Stimulated activated CD4-positive, alpha-beta T cell treated with anti-CD3 and anti-CD28 coated beads, Interleukin-15, amount 100 ng/mL, for 48 hours (primary cell): ENCODE measurements at regions not wholly inside any gene's neighbourhood (a gene's known extent, or its start where the extent isn't known, plus 50 kb on each side); places are given as distances from the start of the nearest gene placed in this dataset.

ENCODE experiments used
- DNase-seq, 2 donors: peaks; one replicate each; pipeline ENCODE4 v3.0.0-alpha.2; 2020; ENCODE audit warnings: low read depth in 2 of 2

- DNase-seq: no peak
Measured at GRCh38 chr10:107933076-107933475, 768.6 kb upstream of the SORCS1 start.

GRCh38 chr10:107931808-107932207 lies 767.3 kb upstream of the SORCS1 start:
- no peak for DNase-seq

GRCh38 chr10:107930037-107930436 lies 765.5 kb upstream of the SORCS1 start:
- no peak for DNase-seq

- no peak for DNase-seq
Measured at GRCh38 chr10:107924458-107924857, 760.0 kb upstream of the SORCS1 start.

- DNase-seq: no peak
Measured at GRCh38 chr10:107919626-107920235, 755.2 kb upstream of the SORCS1 start.

GRCh38 chr10:107918171-107918570 lies 753.7 kb upstream of the SORCS1 start:
- DNase-seq: no peak

- no peak for DNase-seq
Measured at GRCh38 chr10:107915215-107915610, 750.7 kb upstream of the SORCS1 start.

GRCh38 chr10:107914450-107915214 lies 750.1 kb upstream of the SORCS1 start:
- no peak for DNase-seq

- no peak for DNase-seq
Measured at GRCh38 chr10:107913317-107914294, 749.1 kb upstream of the SORCS1 start.

- no peak for DNase-seq
Measured at GRCh38 chr10:107901076-107901475, 736.6 kb upstream of the SORCS1 start.

- DNase-seq: no peak
Measured at GRCh38 chr10:107900131-107900530, 735.6 kb upstream of the SORCS1 start.

- no peak for DNase-seq
Measured at GRCh38 chr10:107899502-107900062, 735.1 kb upstream of the SORCS1 start.

GRCh38 chr10:107899075-107899474 lies 734.6 kb upstream of the SORCS1 start:
- no peak for DNase-seq

- DNase-seq: no peak
Measured at GRCh38 chr10:107898392-107898791, 733.9 kb upstream of the SORCS1 start.

GRCh38 chr10:107894516-107894915 lies 730.0 kb upstream of the SORCS1 start:
- no peak for DNase-seq

- no peak for DNase-seq
Measured at GRCh38 chr10:107889105-107889504, 724.6 kb upstream of the SORCS1 start.

- DNase-seq: no peak
Measured at GRCh38 chr10:107880185-107880584, 715.7 kb upstream of the SORCS1 start.

GRCh38 chr10:107873007-107873406 lies 708.5 kb upstream of the SORCS1 start:
- DNase-seq: no peak

GRCh38 chr10:107865691-107866090 lies 701.2 kb upstream of the SORCS1 start:
- no peak for DNase-seq

- no peak for DNase-seq
Measured at GRCh38 chr10:107859065-107859464, 694.6 kb upstream of the SORCS1 start.

- no peak for DNase-seq
Measured at GRCh38 chr10:107856047-107856315, 691.5 kb upstream of the SORCS1 start.
